C4-2B (cell line): ENCODE measurements at regions not wholly inside any gene's neighbourhood (a gene's known extent, or its start where the extent isn't known, plus 50 kb on each side); places are given as distances from the start of the nearest gene placed in this dataset.

ENCODE experiments used
- CTCF ChIP-seq: fragments of 450-650 bp; conservative IDR thresholded peaks from 2 replicates; pipeline ENCODE4 v1.5.1; 2017; ENCODE audit warnings: mild to moderate bottlenecking
- ZFX ChIP-seq: fragments of 450-650 bp; IDR thresholded peaks from 2 replicates; pipeline ENCODE4 v1.6.1; 2017

- TF ChIP-seq CTCF (no peak), ZFX (no peak)
Measured at GRCh38 chr2:198652461-198652860, 805.3 kb downstream of the SATB2 start.
